ENCODE measurements at regions not wholly inside any gene's neighbourhood (a gene's known extent, or its start where the extent isn't known, plus 50 kb on each side); places are given as distances from the start of the nearest gene placed in this dataset.

DNA sequence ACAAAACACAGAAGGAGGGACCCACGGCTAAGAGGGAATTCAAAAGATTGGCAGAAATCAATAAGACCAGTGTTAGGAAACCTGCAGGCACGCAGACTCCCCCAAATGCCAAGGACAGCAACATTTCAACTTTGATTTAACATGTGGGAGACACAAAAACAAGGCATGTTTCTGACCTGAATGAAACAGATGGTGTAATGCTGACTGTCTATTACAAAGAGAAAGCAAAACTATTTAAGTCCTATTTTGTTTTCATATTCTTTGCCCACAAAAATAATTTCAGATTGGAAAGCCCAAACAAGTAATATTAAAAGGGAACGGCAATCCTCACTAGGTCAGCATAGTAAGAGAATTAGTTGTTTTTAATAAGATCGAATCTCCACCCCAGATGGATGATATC, 107.9 kb downstream of the S1PR1 start:
- Mint-ChIP-seq H3K4me3 (no peak overlapping the region), H3K27ac (no peak overlapping the region), H3K9me3 (peaks cover 7% of the 10 kb centered on the region), H3K4me1 (peaks cover 38% of the 10 kb centered on the region), H3K36me3 (peaks cover 10% of the 10 kb centered on the region), H3K27me3 (no peaks in the 10 kb centered on the region)

DNA sequence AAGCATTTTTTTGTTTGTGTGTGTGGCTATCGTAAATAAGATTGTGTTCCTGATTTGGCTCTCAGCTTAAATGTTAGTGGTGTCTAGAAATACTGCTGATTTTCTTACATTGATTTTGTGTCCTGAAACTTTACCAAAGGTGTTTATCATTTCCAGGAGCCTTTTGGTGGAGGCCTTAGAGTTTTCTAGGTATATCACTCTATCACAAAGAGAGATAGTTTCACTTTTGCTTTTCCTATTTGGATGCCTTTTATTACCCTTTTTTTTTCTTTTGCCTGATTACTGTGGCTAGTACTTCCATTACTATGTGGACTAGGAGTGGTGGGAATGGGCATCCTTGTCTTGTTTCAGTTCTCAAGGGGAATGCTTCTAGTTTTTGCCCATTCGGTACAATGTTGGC, 109.6 kb downstream of the S1PR1 start:
- peaks cover 7% of the 10 kb centered on the region for H3K9me3 Mint-ChIP-seq
- H3K4me1 Mint-ChIP-seq, result peaks cover 42% of the 10 kb centered on the region
- peaks cover 10% of the 10 kb centered on the region for H3K36me3 Mint-ChIP-seq
- peak overlapping the region; percentile 65 for H3K4me3 Mint-ChIP-seq
- H3K27me3 Mint-ChIP-seq, result no peaks in the 10 kb centered on the region
- peak overlapping the region; percentile 76 for H3K27ac Mint-ChIP-seq

DNA sequence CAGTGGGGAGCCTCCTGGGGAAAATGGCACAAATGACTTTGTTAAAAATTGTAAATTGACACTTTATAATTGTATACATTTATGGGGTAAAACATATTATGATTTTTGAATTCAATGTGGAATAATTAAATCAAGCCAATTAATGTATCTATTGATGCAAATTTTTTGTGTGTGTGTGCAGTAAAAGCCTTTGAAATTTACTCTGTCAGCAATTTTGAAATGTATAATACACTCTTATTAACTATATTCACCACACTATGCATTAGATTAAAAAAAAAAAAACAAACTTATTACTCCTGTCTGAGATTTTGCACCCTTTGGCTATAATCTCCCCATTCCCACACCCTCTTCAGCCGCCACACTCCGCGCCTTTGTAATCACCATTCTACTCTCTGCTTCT, 119.2 kb downstream of the S1PR1 start:
- Mint-ChIP-seq H3K27ac (no peak overlapping the region), H3K27me3 (no peaks in the 10 kb centered on the region), H3K9me3 (no peaks in the 10 kb centered on the region), H3K4me1 (peaks cover 17% of the 10 kb centered on the region), H3K36me3 (no peaks in the 10 kb centered on the region), H3K4me3 (no peak overlapping the region)

DNA sequence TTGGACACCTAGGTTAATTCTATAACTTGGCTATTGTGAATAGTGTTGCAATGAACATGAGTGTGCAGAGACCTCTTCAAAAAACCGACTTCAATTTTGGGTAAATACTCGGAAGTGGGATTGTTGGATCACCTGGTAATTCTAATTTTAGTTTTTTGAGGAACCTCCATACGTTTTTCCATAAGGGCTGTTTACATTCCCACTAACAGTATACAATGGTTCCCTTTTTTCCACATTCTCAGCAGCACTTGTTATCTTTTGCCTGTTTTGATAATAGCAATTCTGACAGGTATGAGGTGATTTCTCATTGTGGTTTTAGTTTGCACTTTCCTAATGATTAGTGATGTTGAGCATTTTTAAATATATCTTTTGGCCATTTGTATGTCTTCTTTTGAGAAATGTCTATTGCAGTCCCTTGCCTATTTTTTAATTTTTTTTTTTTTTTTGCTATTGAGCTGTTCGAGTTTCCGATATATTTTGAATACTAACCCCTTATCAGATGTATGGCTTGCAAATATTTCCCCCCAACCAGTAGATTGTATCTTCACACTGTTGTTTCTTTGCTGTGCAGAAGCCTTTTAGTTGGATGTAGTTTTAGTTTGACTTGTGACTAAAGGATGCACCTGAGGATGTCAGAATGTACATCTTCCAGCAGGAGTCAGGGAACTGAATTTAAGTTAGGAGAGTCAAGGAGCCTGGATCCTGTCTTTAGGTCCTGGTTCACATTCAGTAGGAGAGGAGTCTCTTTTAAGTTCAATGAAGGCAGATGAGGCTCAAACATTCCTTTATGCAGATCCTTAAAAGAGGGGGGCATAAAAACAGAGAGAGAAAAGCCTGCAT, 120.0 kb downstream of the S1PR1 start:
- Mint-ChIP-seq H3K4me3 (no peak overlapping the region), H3K36me3 (no peaks in the 10 kb centered on the region), H3K4me1 (peaks cover 11% of the 10 kb centered on the region), H3K27me3 (no peaks in the 10 kb centered on the region), H3K27ac (no peak overlapping the region), H3K9me3 (no peaks in the 10 kb centered on the region)

DNA sequence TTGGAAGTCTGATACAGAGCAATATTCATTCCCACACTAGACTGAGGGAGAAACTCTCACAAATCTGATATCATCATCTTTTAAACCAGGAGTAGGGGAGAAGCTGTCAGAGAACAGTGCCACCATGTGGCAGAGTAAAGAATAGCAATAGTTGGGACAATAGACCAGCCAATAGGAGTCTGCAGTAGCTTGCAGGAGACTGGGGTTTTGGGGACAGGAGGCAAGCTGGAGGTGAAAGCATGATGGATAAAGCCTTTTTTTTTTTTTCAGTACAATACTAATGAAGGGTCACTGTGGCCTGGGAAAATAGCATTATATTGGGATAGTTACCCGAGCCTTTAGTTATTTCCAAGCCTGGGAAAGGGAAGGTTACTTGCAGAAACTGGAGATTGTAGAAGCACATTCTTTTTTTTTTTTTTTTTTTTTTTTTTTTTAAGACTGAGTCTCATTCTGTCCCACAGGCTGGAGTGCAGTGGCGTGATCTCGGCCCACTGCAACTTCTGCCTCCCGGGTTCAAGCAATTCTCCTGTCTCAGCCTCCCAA, 120.7 kb downstream of the S1PR1 start:
- no peaks in the 10 kb centered on the region for H3K9me3 Mint-ChIP-seq
- no peaks in the 10 kb centered on the region for H3K27me3 Mint-ChIP-seq
- H3K4me1 Mint-ChIP-seq, result peaks cover 9% of the 10 kb centered on the region
- H3K4me3 Mint-ChIP-seq, result no peak overlapping the region
- peak overlapping the region; percentile 85 for H3K27ac Mint-ChIP-seq
- H3K36me3 Mint-ChIP-seq, result no peaks in the 10 kb centered on the region

DNA sequence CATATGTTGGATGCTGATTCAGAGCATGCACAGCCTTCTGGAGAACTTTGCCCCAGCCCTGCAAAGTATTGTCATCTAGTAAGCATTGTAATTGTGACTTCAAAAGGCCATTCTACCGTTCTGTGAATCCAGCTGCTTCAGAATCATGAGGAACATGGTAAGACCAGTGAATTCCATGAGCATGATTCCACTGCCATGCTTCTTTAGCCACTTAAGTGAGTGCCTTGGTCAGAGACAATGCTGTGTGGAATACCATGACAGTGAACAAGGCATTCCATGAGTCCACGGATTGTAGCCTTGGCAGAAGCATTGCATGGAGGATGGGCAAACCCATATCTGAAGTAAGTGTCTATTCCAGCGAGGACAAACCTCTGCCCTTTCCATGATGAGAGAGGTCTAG, 123.7 kb downstream of the S1PR1 start:
- no peak overlapping the region for H3K27ac Mint-ChIP-seq
- no peaks in the 10 kb centered on the region for H3K36me3 Mint-ChIP-seq
- H3K9me3 Mint-ChIP-seq, result no peaks in the 10 kb centered on the region

DNA sequence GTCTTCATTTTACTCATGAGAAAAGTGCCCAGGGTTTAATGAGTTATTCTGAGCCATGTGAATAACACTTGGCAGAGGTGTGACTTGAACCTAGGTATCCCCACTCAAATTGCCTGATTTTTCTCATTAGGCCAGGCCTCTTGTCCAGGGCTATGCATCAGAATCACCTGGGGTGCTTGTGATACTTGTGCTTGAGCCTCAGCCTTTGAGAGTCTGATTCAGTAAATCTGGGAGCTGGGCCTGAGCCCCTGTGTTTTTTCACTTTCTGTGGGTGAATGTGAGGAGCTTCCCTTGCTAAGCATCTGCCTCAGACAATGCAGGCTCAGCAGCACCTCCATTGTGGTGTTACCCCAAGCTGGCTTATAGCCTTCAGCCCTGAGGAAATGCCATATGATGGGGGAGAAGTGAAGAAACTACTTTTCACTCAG, 127.1 kb downstream of the S1PR1 start:
- no peak overlapping the region for H3K27ac Mint-ChIP-seq
- H3K27me3 Mint-ChIP-seq, result no peaks in the 10 kb centered on the region
- H3K9me3 Mint-ChIP-seq, result no peaks in the 10 kb centered on the region
- no peak overlapping the region for H3K4me3 Mint-ChIP-seq
- H3K4me1 Mint-ChIP-seq, result no peaks in the 10 kb centered on the region
- no peaks in the 10 kb centered on the region for H3K36me3 Mint-ChIP-seq

More for the DNA sequence above, 123.7 kb downstream of the S1PR1 start:
- H3K27me3 Mint-ChIP-seq, result no peaks in the 10 kb centered on the region
- peaks cover 9% of the 10 kb centered on the region for H3K4me1 Mint-ChIP-seq
- no peak overlapping the region for H3K4me3 Mint-ChIP-seq

DNA sequence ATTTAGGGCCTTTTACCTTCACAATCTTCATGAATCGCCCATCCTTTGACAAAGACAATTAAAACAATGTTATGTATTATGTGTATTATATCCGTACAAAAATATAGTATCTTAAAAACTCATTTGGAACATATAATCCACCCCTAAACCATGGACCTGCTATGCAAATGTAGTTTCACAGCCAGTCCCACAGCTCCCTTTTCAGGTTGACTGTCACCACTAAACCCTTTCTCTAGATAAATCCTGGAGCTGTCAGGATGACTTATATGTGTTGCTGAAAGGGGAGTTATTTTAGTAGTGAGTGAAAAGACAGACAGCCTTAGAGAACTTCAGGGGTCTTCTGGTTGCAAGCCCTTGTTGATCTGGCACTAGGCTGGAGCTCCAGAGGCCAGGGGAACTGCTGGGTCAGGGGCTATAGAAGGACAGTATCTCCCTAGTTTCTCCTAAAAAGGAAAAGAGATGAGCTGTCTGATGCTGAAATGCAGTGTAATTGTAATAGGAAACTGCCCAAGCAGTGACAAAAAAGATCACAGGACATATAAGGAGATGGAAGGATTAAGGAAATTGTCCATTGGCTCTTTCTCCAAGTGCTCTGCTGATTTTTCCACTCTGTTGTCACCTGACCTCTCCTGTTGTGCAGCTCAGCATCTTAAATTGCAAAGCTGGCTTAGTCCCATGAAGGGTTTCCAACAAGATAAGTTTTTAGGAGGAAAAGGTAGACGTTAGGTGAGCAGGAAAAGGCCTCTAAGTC, 127.7 kb downstream of the S1PR1 start:
- H3K27me3 Mint-ChIP-seq, result no peaks in the 10 kb centered on the region
- H3K36me3 Mint-ChIP-seq, result no peaks in the 10 kb centered on the region
- no peaks in the 10 kb centered on the region for H3K9me3 Mint-ChIP-seq
- H3K4me3 Mint-ChIP-seq, result no peak overlapping the region
- no peak overlapping the region for H3K27ac Mint-ChIP-seq
- no peaks in the 10 kb centered on the region for H3K4me1 Mint-ChIP-seq

DNA sequence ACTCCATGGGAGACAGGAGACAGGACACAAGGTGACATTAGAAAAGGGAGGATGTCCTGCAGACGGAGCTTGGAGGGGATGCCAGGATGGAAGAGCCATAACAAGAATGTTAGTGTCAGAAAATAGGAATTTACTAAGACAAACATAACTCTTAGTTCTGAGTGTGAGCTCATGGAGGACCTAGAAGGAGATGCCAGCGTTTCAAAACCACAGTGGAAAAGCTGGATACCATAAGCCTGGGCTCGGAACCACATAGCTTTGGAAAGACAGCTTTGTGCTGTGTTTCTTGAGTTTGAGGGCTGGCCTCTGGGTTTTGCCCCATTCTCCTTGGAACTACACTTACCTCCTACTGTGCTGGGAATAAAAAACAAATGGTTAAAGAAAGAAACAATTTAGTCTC, 128.4 kb downstream of the S1PR1 start:
- no peaks in the 10 kb centered on the region for H3K9me3 Mint-ChIP-seq
- no peak overlapping the region for H3K4me3 Mint-ChIP-seq
- H3K36me3 Mint-ChIP-seq, result no peaks in the 10 kb centered on the region

DNA sequence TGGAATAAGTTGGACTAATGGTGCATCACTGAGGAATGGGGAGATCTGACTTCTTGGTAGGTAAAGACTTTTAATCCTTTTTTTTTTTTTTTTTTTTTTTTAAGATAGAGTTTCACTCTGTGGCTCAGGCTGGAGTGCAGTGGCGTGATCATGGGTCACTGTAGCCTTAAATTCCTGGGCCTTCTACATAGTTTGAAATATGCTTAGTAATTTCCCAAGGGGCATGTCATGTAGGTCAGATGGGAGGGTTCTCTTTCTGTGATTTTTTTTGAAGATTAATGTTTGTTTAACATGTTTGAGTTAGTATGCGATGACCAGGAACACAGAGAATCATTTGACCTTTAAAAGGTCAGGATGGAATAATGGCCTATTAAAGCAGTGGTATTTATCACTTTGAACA, 129.1 kb downstream of the S1PR1 start:
- H3K9me3 Mint-ChIP-seq, result no peaks in the 10 kb centered on the region
- H3K27ac Mint-ChIP-seq, result no peak overlapping the region
- no peak overlapping the region for H3K4me3 Mint-ChIP-seq
- no peaks in the 10 kb centered on the region for H3K27me3 Mint-ChIP-seq
- H3K4me1 Mint-ChIP-seq, result peaks cover 2% of the 10 kb centered on the region
- H3K36me3 Mint-ChIP-seq, result no peaks in the 10 kb centered on the region

More for the DNA sequence above, 128.4 kb downstream of the S1PR1 start:
- Mint-ChIP-seq H3K4me1 (no peaks in the 10 kb centered on the region), H3K27me3 (no peaks in the 10 kb centered on the region), H3K27ac (no peak overlapping the region)

DNA sequence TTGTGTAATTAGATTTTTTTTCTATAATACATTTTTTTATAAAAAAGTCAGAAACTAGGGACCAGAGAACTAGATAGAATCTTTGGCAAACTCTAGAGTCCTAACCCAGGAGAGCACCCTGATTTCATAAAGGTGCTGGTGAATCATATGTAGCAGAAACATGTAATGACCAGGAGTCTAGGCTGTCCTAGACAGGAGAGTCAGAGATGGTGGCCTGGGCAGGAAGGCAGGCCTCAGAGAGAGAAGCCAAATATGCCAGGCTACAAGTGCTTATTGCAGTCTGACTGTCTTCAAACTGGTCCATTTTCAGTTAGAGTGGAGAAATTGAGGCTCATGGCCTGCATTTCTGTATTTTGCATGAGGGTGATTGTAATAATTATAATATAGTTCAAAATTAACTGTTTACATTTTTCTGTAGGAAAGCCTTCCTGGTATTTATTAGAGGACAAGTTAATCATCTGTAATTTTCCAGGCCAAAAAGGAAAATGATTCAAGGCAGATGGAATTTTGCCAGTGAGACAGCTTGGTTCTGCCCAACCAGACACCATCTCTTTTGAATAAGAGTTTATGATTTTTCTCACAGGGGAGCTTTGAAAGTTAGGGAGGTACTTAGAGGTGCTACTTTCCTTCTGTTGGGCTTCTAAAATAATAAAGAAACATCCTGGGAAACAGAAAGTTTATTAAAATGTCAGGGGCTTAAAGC, 129.8 kb downstream of the S1PR1 start:
- Mint-ChIP-seq H3K27me3 (no peaks in the 10 kb centered on the region), H3K4me1 (peaks cover 10% of the 10 kb centered on the region), H3K36me3 (no peaks in the 10 kb centered on the region), H3K27ac (no peak overlapping the region), H3K9me3 (no peaks in the 10 kb centered on the region), H3K4me3 (no peak overlapping the region)

DNA sequence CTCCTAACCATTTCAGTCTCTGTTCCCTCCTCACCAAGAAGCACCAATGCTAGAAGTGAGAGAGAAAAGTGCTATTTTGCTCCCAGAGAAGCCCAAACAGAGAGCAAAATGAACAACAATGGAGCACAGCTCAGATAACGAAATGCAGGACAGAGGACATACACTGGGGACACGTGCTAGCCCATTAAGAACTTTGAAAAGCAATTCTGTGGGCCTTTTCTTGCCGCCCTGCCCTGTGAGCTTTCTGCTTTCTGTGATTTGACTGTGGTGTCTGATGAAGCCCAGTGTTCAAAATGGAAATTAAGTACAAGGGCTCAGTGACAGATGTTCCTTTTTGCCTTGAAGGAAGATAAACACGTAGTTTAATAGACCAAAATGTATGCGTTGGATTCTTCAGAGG, 130.8 kb downstream of the S1PR1 start:
- no peak overlapping the region for H3K27ac Mint-ChIP-seq
- no peak overlapping the region for H3K4me3 Mint-ChIP-seq

DNA sequence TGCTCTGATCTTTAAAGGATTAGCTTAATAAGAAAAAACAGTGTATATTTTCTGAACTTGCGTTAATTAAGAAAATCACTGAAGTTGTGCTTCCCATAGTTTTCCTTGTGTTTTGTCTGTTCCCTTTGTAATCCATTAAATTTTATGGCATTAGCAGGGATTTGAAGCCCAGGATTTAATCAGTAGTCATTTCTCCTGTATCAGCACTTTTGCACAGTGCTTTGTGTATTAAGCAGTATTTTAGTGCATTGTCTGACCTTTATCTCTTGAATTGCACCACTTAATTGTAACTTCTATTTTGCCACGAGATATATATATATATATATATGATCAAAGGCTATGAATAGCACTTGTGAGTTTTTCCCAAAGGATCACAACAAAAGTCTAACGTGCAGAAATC, 133.7 kb downstream of the S1PR1 start:
- Mint-ChIP-seq H3K4me1 (peaks cover 10% of the 10 kb centered on the region), H3K27ac (no peak overlapping the region), H3K27me3 (no peaks in the 10 kb centered on the region), H3K4me3 (no peak overlapping the region), H3K9me3 (peaks cover 11% of the 10 kb centered on the region), H3K36me3 (peaks cover 4% of the 10 kb centered on the region)

More for the DNA sequence above, 130.8 kb downstream of the S1PR1 start:
- Mint-ChIP-seq H3K27me3 (no peaks in the 10 kb centered on the region), H3K4me1 (peaks cover 10% of the 10 kb centered on the region), H3K9me3 (peaks cover 3% of the 10 kb centered on the region), H3K36me3 (peaks cover 3% of the 10 kb centered on the region)

DNA sequence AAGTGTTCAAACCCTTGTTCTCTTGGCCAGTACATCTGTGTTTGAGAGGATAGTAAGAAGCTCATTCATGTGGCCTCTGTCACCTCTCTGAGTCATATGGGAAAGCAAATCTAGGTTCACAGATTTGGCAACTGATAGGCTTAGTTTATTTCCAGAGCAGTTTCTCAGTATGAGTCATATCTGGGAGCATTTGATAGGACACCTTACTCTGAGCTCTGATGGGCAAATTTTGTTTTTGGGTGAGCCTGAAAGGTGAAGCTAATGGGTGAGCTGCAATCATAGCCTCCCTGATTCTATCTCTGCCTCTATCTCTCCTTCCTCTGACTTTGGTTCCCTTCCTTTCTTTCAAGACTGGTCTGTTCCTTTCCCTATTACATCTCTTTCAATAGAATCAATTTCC, 134.4 kb downstream of the S1PR1 start:
- Mint-ChIP-seq H3K27me3 (no peaks in the 10 kb centered on the region), H3K27ac (no peak overlapping the region), H3K4me1 (peaks cover 10% of the 10 kb centered on the region), H3K9me3 (peaks cover 11% of the 10 kb centered on the region), H3K36me3 (peaks cover 4% of the 10 kb centered on the region), H3K4me3 (no peak overlapping the region)

DNA sequence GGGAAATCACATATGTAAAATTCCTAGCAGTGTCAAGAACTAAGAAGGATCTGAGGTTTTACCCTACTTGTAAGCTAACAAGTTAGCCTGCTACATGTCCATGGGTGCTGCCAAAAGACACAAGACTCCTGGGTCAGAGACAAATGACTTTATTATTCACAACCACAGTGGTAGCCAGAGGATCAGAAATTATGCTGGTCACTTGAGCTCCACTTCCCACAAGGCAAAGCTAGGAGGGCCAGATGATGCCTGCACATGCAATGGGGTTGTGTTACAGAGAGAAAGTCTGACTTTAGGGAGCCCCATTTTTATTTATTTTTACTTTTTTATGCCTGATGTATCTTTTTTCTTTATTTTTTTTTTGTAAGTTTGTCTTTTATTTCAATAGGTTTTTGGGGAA, 136.8 kb downstream of the S1PR1 start:
- H3K36me3 Mint-ChIP-seq, result peaks cover 4% of the 10 kb centered on the region
- H3K4me1 Mint-ChIP-seq, result peaks cover 10% of the 10 kb centered on the region
- peaks cover 11% of the 10 kb centered on the region for H3K9me3 Mint-ChIP-seq
- no peaks in the 10 kb centered on the region for H3K27me3 Mint-ChIP-seq
- H3K4me3 Mint-ChIP-seq, result no peak overlapping the region
- H3K27ac Mint-ChIP-seq, result no peak overlapping the region

All from activated naive CD4-positive, alpha-beta T cell treated with anti-CD3 and anti-CD28 coated beads, Interleukin-2, amount 50 U/mL, for 24 hours (primary cell).